WTC11 (cell line): ENCODE measurements at regions not wholly inside any gene's neighbourhood (a gene's known extent, or its start where the extent isn't known, plus 50 kb on each side); places are given as distances from the start of the nearest gene placed in this dataset.
"Not testable (repeated sequence)": the region's sequence is repeated elsewhere in the genome, so short reads cannot be mapped to it uniquely, and the experiment has no call there.

ENCODE experiments used
- ATAC-seq: fragments of 200-7000 bp; cut with Tn5 transposase; 2 replicates; pipeline ENCODE4 v1.10.0; 2021; ENCODE audit warnings: mild to moderate bottlenecking, moderate library complexity
- CTCF ChIA-PET: fragments of 300-600 bp; sonication (Branson Sonifier 250); formaldehyde crosslinking; loops from one replicate; lab custom pipeline; 2021; ENCODE audit warnings: antibody characterized with exemption; lab: Charles Lee
- POLR2A ChIA-PET: fragments of 350-600 bp; sonication (Branson Sonifier 250); formaldehyde crosslinking; loops from one replicate; lab custom pipeline; 2021; ENCODE audit warnings: antibody characterized with exemption; lab: Charles Lee
- DNase-seq: peaks from one replicate; pipeline ENCODE4 v3.0.0; 2021; ENCODE audit warnings: low spot score
- H3K27ac Mint-ChIP-seq: 2 replicates; pipeline ENCODE4 v1.8.0; 2021; ENCODE audit warnings: mixed read lengths
- H3K27me3 Mint-ChIP-seq: 2 replicates; pipeline ENCODE4 v1.8.0; 2021; ENCODE audit warnings: low read depth, mild to moderate bottlenecking, moderate library complexity, mixed read lengths
- H3K36me3 Mint-ChIP-seq: 2 replicates; pipeline ENCODE4 v1.8.0; 2021; ENCODE audit warnings: mixed read lengths
- H3K4me1 Mint-ChIP-seq: 2 replicates; pipeline ENCODE4 v1.8.0; 2022; ENCODE audit warnings: mixed read lengths
- H3K4me3 Mint-ChIP-seq: 2 replicates; pipeline ENCODE4 v1.8.0; 2021; ENCODE audit warnings: mild to moderate bottlenecking, moderate library complexity, mixed read lengths
- H3K9me3 Mint-ChIP-seq: 2 replicates; pipeline ENCODE4 v1.8.0; 2021; ENCODE audit warnings: mixed read lengths
- ARID4B ChIP-seq: sonication (generic); formaldehyde crosslinking; IDR thresholded peaks from 2 replicates; pipeline ENCODE4 v1.8.0; 2023; ENCODE audit warnings: missing genetic modification reagents, mild to moderate bottlenecking, borderline replicate concordance
- CTCF ChIP-seq: fragments of 200-600 bp; IDR thresholded peaks from 2 replicates; pipeline ENCODE4 v1.8.0; 2022; ENCODE audit warnings: antibody characterized with exemption
- FOXP1 ChIP-seq: sonication (generic); formaldehyde crosslinking; IDR thresholded peaks from 2 replicates; pipeline ENCODE4 v1.8.0; 2022; ENCODE audit warnings: missing genetic modification reagents, mild to moderate bottlenecking, moderate library complexity, borderline replicate concordance
- GABPB1 ChIP-seq: sonication (generic); formaldehyde crosslinking; IDR thresholded peaks from 2 replicates; pipeline ENCODE4 v1.8.1; 2023; ENCODE audit warnings: mild to moderate bottlenecking, missing genetic modification reagents
- MYBL2 ChIP-seq: sonication (generic); formaldehyde crosslinking; IDR thresholded peaks from 2 replicates; pipeline ENCODE4 v1.8.1; 2023; ENCODE audit warnings: mild to moderate bottlenecking, moderate library complexity, missing genetic modification reagents
- NFATC4 ChIP-seq: fragments of 250-450 bp; sonication (Bioruptor Pico); IDR thresholded peaks from 2 replicates; pipeline ENCODE4 v1.9.0; 2021; ENCODE audit warnings: mild to moderate bottlenecking
- NR1H2 ChIP-seq: sonication (generic); formaldehyde crosslinking; IDR thresholded peaks from 2 replicates; pipeline ENCODE4 v1.9.0; 2021; ENCODE audit warnings: mild to moderate bottlenecking, moderate library complexity, missing genetic modification reagents
- NR2C2 ChIP-seq: sonication (generic); formaldehyde crosslinking; IDR thresholded peaks from 2 replicates; pipeline ENCODE4 v1.8.0; 2022; ENCODE audit warnings: mild to moderate bottlenecking, missing genetic modification reagents
- PRDM15 ChIP-seq: sonication (generic); formaldehyde crosslinking; IDR thresholded peaks from 2 replicates; pipeline ENCODE4 v1.8.0; 2022; ENCODE audit warnings: missing genetic modification reagents
- TCF7 ChIP-seq: sonication (generic); formaldehyde crosslinking; IDR thresholded peaks from 2 replicates; pipeline ENCODE4 v1.8.0; 2022; ENCODE audit warnings: mild to moderate bottlenecking, low read depth, missing genetic modification reagents, moderate library complexity
- TEAD1 ChIP-seq: sonication (generic); formaldehyde crosslinking; IDR thresholded peaks from 2 replicates; pipeline ENCODE4 v1.8.0; 2022; ENCODE audit warnings: mild to moderate bottlenecking, missing genetic modification reagents
- USF1 ChIP-seq: sonication (generic); formaldehyde crosslinking; IDR thresholded peaks from 2 replicates; pipeline ENCODE4 v1.8.0; 2022; ENCODE audit warnings: mild to moderate bottlenecking, missing genetic modification reagents
- ZBTB21 ChIP-seq: sonication (generic); formaldehyde crosslinking; IDR thresholded peaks from 2 replicates; pipeline ENCODE4 v1.8.1; 2023; ENCODE audit warnings: mild to moderate bottlenecking, missing genetic modification reagents, borderline replicate concordance
- ZNF263 ChIP-seq: sonication (generic); formaldehyde crosslinking; IDR thresholded peaks from 2 replicates; pipeline ENCODE4 v1.8.1; 2022; ENCODE audit warnings: low read depth, mild to moderate bottlenecking, moderate library complexity, missing genetic modification reagents
- ZNF512 ChIP-seq: sonication (generic); formaldehyde crosslinking; IDR thresholded peaks from 2 replicates; pipeline ENCODE4 v1.8.1; 2022; ENCODE audit warnings: missing genetic modification reagents, borderline replicate concordance

- H3K4me1 Mint-ChIP-seq = no peaks in the 10 kb centered on the region
Observed at GRCh38 chrX:9403374-9403773, 61.5 kb upstream of the TBL1X start.

GRCh38 chrX:9405635-9406034 is 59.2 kb upstream of the TBL1X start:
- POLR2A ChIA-PET, H3K36me3 Mint-ChIP-seq, DNase-seq: not testable (repeated sequence)

More at GRCh38 chrX:9403374-9403773, 61.5 kb upstream of the TBL1X start:
- CTCF ChIA-PET = no interaction called here
- TF ChIP-seq ZNF263 = no peak
- no peak for TF ChIP-seq ARID4B
- no peak for TF ChIP-seq TEAD1 (CRISPR knock-in tag)
- no peak for TF ChIP-seq PRDM15 (CRISPR knock-in tag)
- TF ChIP-seq NR1H2 (CRISPR knock-in tag) = no peak
- no peak for TF ChIP-seq NR2C2 (CRISPR knock-in tag)
- TF ChIP-seq FOXP1 (CRISPR knock-in tag) = no peak
- TF ChIP-seq TCF7 = no peak
- no peak for TF ChIP-seq ZNF512 (CRISPR knock-in tag)
- TF ChIP-seq ZBTB21 = no peak
- no peak for TF ChIP-seq NFATC4 (CRISPR knock-in tag)
- no peak for TF ChIP-seq MYBL2
- TF ChIP-seq CTCF = no peak
- no peak for TF ChIP-seq USF1
- no peak for TF ChIP-seq GABPB1 (CRISPR knock-in tag)
- no peaks in the 10 kb centered on the region; the same call in 1 of the 2 replicates for H3K27me3 Mint-ChIP-seq
- DNase-seq = no peak
- peaks cover 5% of the 10 kb centered on the region for H3K9me3 Mint-ChIP-seq
- ATAC-seq = no peak
- H3K27ac Mint-ChIP-seq = no peak overlapping the region
- no peaks in the 10 kb centered on the region for H3K36me3 Mint-ChIP-seq
- no peak overlapping the region for H3K4me3 Mint-ChIP-seq
- POLR2A ChIA-PET = no interaction called here

GRCh38 chrX:9410889-9411288 is 54.0 kb upstream of the TBL1X start:
- H3K36me3 Mint-ChIP-seq, H3K4me3 Mint-ChIP-seq, H3K4me1 Mint-ChIP-seq, H3K27me3 Mint-ChIP-seq, H3K27ac Mint-ChIP-seq, ATAC-seq, DNase-seq, POLR2A ChIA-PET, CTCF ChIA-PET: not testable (repeated sequence)
- peaks cover 17% of the 10 kb centered on the region for H3K9me3 Mint-ChIP-seq

More at GRCh38 chrX:9405635-9406034, 59.2 kb upstream of the TBL1X start:
- H3K4me1 Mint-ChIP-seq, H3K27me3 Mint-ChIP-seq, H3K27ac Mint-ChIP-seq, CTCF ChIA-PET, ATAC-seq, H3K4me3 Mint-ChIP-seq: not testable (repeated sequence)
- peaks cover 13% of the 10 kb centered on the region for H3K9me3 Mint-ChIP-seq

GRCh38 chrX:9411682-9412081 is 53.2 kb upstream of the TBL1X start:
- CTCF ChIA-PET, POLR2A ChIA-PET, H3K36me3 Mint-ChIP-seq, H3K27ac Mint-ChIP-seq, DNase-seq, ATAC-seq, H3K27me3 Mint-ChIP-seq, H3K4me1 Mint-ChIP-seq, H3K4me3 Mint-ChIP-seq: not testable (repeated sequence)
- peaks cover 17% of the 10 kb centered on the region for H3K9me3 Mint-ChIP-seq
